ENCODE measurements at regions not wholly inside any gene's neighbourhood (a gene's known extent, or its start where the extent isn't known, plus 50 kb on each side); places are given as distances from the start of the nearest gene placed in this dataset.

DNA sequence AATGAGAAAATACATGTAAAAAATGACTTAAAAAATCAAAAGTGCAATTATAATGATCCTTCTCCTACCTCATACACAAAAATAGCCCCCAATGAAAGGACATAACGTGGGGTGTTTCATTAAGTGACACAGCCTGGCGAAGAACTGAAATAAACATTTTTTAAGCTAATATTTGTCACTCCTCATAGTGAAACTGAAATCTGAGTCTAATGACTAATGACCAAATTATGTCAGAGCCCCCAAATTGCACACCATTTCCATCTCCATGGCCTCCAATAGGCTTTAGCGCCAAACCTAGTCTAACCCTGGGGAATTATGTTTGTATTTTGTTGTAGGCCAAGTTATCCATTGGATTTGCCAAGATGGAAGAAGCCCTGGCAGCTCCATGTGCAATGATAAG, 119.1 kb downstream of the WT1 start:
- DNase-seq (ENCODE audit: low spot score), result no peak
- H3K4me3 Mint-ChIP-seq (ENCODE audit: unreplicated experiment), result no peak overlapping the region
- H3K27ac Mint-ChIP-seq (ENCODE audit: unreplicated experiment), result no peak overlapping the region
- no peaks in the 10 kb centered on the region for H3K9me3 Mint-ChIP-seq (ENCODE audit: low read depth)
- peaks cover 35% of the 10 kb centered on the region for H3K27me3 Mint-ChIP-seq (ENCODE audit: low read depth)
- no peak for TF ChIP-seq CTCF (IDR thresholded peaks at IDR 0.05)
- no peaks in the 10 kb centered on the region for H3K4me1 Mint-ChIP-seq (ENCODE audit: low read depth)
- no peaks in the 10 kb centered on the region for H3K36me3 Mint-ChIP-seq (ENCODE audit: low read depth)

- no peak overlapping the region for H3K27ac Mint-ChIP-seq (ENCODE audit: unreplicated experiment)
Observed at GRCh38 chr11:32316858-32317642, 118.3 kb downstream of the WT1 start.

DNA sequence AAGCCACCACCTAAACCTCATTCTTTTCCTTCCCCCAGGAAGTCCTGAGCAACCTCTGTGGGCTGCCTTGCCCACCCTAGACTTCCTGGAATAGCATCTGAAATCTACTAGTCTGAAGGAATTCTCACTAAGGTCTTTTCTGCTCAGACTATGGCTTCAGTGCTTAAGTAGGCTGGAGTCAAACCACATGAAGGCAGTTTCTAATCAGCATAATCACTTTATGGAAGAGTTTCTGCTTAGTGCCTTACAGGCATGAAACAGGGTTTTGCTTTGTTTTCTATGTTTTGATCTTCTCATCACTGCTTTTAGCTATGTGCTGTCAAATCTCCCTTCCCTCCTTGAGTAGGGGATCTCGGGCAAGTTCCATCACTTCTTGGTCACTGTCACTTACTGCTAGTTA, 117.7 kb downstream of the WT1 start:
- Mint-ChIP-seq H3K9me3 (ENCODE audit: low read depth) (no peaks in the 10 kb centered on the region), H3K27me3 (ENCODE audit: low read depth) (peaks cover 42% of the 10 kb centered on the region), H3K27ac (ENCODE audit: unreplicated experiment) (no peak overlapping the region), H3K36me3 (ENCODE audit: low read depth) (no peaks in the 10 kb centered on the region), H3K4me3 (ENCODE audit: unreplicated experiment) (no peak overlapping the region), H3K4me1 (ENCODE audit: low read depth) (no peaks in the 10 kb centered on the region)
- TF ChIP-seq CTCF (IDR thresholded peaks at IDR 0.05), result no peak
- DNase-seq (ENCODE audit: low spot score), result no peak

More at GRCh38 chr11:32316858-32317642, 118.3 kb downstream of the WT1 start:
- no peak for TF ChIP-seq CTCF (IDR thresholded peaks at IDR 0.05)
- H3K9me3 Mint-ChIP-seq (ENCODE audit: low read depth), result no peaks in the 10 kb centered on the region
- H3K27me3 Mint-ChIP-seq (ENCODE audit: low read depth), result peaks cover 38% of the 10 kb centered on the region
- H3K4me1 Mint-ChIP-seq (ENCODE audit: low read depth), result no peaks in the 10 kb centered on the region
- no peak for DNase-seq (ENCODE audit: low spot score)
- H3K36me3 Mint-ChIP-seq (ENCODE audit: low read depth), result no peaks in the 10 kb centered on the region
- no peak overlapping the region for H3K4me3 Mint-ChIP-seq (ENCODE audit: unreplicated experiment)

DNA sequence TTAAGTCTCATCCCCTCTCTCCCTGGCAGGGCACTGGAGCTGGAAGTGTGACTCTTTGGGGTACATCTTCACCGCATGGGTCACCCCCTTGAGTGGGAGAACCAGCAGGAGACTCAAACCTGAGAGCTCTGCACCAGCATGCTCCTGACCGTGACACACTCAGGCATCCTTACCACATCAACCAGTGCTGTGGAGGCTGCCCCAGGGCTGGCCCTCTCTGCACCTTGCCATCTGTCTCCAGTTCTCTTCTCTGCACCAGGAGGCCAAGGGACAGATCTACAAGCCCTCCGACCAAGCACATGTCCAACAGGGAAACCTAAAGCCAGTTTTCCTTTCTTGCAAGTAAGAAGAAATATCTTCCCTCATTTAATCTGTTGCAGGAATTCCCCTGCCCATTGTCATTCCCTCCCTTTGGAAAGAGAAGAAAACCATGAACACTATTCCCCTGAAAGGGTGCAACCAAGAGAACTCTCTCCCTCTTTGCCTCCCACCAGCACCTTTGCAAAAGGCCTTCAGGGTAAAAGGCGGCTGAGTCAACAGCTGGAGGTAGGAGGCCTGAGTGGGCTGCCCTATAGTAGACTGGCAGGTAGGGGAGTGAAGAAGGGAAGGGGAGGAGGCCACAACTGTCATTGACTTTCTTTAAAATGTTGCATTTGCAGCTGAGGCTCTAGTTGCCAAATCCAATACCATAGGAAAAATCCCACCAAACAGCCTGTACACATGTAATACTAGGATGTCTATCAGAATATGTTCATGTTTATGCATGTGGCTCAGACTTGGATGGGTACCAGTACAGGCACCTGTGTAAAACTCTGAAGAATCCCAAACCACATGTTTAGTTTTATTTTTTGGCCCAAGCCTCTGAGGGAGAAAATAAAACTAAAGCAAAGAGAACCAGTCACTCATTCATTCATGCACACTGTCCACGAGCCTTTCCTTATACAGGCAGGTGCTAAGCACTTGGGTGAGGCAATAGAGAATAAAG, 117.0 kb downstream of the WT1 start:
- no peaks in the 10 kb centered on the region for H3K36me3 Mint-ChIP-seq (ENCODE audit: low read depth)
- no peak overlapping the region for H3K4me3 Mint-ChIP-seq (ENCODE audit: unreplicated experiment)
- H3K27me3 Mint-ChIP-seq (ENCODE audit: low read depth), result peaks cover 40% of the 10 kb centered on the region
- no peak overlapping the region for H3K27ac Mint-ChIP-seq (ENCODE audit: unreplicated experiment)
- no peaks in the 10 kb centered on the region for H3K9me3 Mint-ChIP-seq (ENCODE audit: low read depth)
- H3K4me1 Mint-ChIP-seq (ENCODE audit: low read depth), result no peaks in the 10 kb centered on the region
- no peak for DNase-seq (ENCODE audit: low spot score)
- no peak for TF ChIP-seq CTCF (IDR thresholded peaks at IDR 0.05)

- no peak for DNase-seq (ENCODE audit: low spot score)
- peak; percentile 35 for TF ChIP-seq CTCF (IDR thresholded peaks at IDR 0.05)
- H3K9me3 Mint-ChIP-seq (ENCODE audit: low read depth), result peaks cover 4% of the 10 kb centered on the region
- H3K36me3 Mint-ChIP-seq (ENCODE audit: low read depth), result no peaks in the 10 kb centered on the region
- H3K4me3 Mint-ChIP-seq (ENCODE audit: unreplicated experiment), result no peak overlapping the region
- no peak overlapping the region for H3K27ac Mint-ChIP-seq (ENCODE audit: unreplicated experiment)
- H3K27me3 Mint-ChIP-seq (ENCODE audit: low read depth), result peaks cover 38% of the 10 kb centered on the region
- no peaks in the 10 kb centered on the region for H3K4me1 Mint-ChIP-seq (ENCODE audit: low read depth)
Observed at GRCh38 chr11:32323814-32324130, 111.6 kb downstream of the WT1 start.

All from chondrocyte (in vitro differentiated cells).